HUDEP-2 (cell line): ENCODE measurements at regions not wholly inside any gene's neighbourhood (a gene's known extent, or its start where the extent isn't known, plus 50 kb on each side); places are given as distances from the start of the nearest gene placed in this dataset.
"Not testable (repeated sequence)": the region's sequence is repeated elsewhere in the genome, so short reads cannot be mapped to it uniquely, and the experiment has no call there.

Source experiments
- DNase-seq, 76 experiments: peaks; one replicate each; lab custom pipeline; 2025; ENCODE audit not compliant: unreplicated experiment in 76 of 76; lab: John Stamatoyannopoulos, UW

- DNase-seq, result no peak
Measured at GRCh38 chrX:111041018-111041462, 55.0 kb upstream of the PAK3 start.

- DNase-seq, result no peak
Measured at GRCh38 chrX:111040377-111041017, 55.5 kb upstream of the PAK3 start.

- DNase-seq, result no peak
Measured at GRCh38 chrX:111039606-111040005, 56.4 kb upstream of the PAK3 start.

GRCh38 chrX:111035991-111036390 lies 60.0 kb upstream of the PAK3 start:
- DNase-seq, result no peak

GRCh38 chrX:111035256-111035655 lies 60.7 kb upstream of the PAK3 start:
- DNase-seq, result no peak

- DNase-seq, result not testable (repeated sequence)
Measured at GRCh38 chrX:111022998-111023397, 73.0 kb upstream of the PAK3 start.

- DNase-seq, result no peak
Measured at GRCh38 chrX:111020283-111020682, 75.7 kb upstream of the PAK3 start.

GRCh38 chrX:111013778-111014455 lies 82.1 kb upstream of the PAK3 start:
- DNase-seq, result no peak

GRCh38 chrX:111010111-111010510 lies 85.9 kb upstream of the PAK3 start:
- no peak for DNase-seq

- no peak for DNase-seq
Measured at GRCh38 chrX:111009256-111009655, 86.7 kb upstream of the PAK3 start.

GRCh38 chrX:111008126-111008525 lies 87.9 kb upstream of the PAK3 start:
- no peak for DNase-seq

GRCh38 chrX:111007238-111007637 lies 88.8 kb upstream of the PAK3 start:
- peak in 1 of 76 experiments; percentile 1 for DNase-seq

GRCh38 chrX:111006116-111006515 lies 89.9 kb upstream of the PAK3 start:
- DNase-seq, result no peak

- DNase-seq, result no peak
Measured at GRCh38 chrX:111005166-111005565, 90.8 kb upstream of the PAK3 start.

GRCh38 chrX:111003118-111003517 lies 92.9 kb upstream of the PAK3 start:
- no peak for DNase-seq

- peak in 4 of 76 experiments; percentile 2 to 5 (median 2) for DNase-seq
Measured at GRCh38 chrX:110992611-110993010, 103.4 kb upstream of the PAK3 start.

GRCh38 chrX:110989869-110990268 lies 106.1 kb upstream of the PAK3 start:
- DNase-seq, result no peak

- DNase-seq, result peak in 1 of 76 experiments; percentile 0
Measured at GRCh38 chrX:110989447-110989846, 106.5 kb upstream of the PAK3 start.

GRCh38 chrX:110987292-110987691 lies 108.7 kb upstream of the PAK3 start:
- peak in 1 of 76 experiments; percentile 3 for DNase-seq

- DNase-seq, result no peak
Measured at GRCh38 chrX:110985470-110985869, 110.5 kb upstream of the PAK3 start.

- DNase-seq, result no peak
Measured at GRCh38 chrX:110983024-110983423, 113.0 kb upstream of the PAK3 start.

GRCh38 chrX:110966839-110967238 lies 129.2 kb upstream of the PAK3 start:
- DNase-seq, result no peak
